Liver (tissue), 3 donors: ENCODE measurements at regions not wholly inside any gene's neighbourhood (a gene's known extent, or its start where the extent isn't known, plus 50 kb on each side); places are given as distances from the start of the nearest gene placed in this dataset.

Experiments used
- CTCF ChIP-seq: fragments of 150-350 bp; IDR thresholded peaks from 2 replicates; pipeline ENCODE4 v1.5.1; 2017; ENCODE audit warnings: improper control_type of control experiment, low read depth, low read length; ENCODE audit not compliant: missing input control
- GABPA ChIP-seq, 2 donors: IDR thresholded peaks in 1 of 2; conservative IDR thresholded peaks in 1 of 2; 2 replicates each; pipeline ENCODE4 v1.6.1; 2016; ENCODE audit warnings: antibody characterized with exemption in 2 of 2, mild to moderate bottlenecking in 1 of 2, moderate library complexity in 1 of 2
- HNF4G ChIP-seq: IDR thresholded peaks from 2 replicates; pipeline ENCODE4 v1.6.1; 2016; ENCODE audit warnings: antibody characterized with exemption
- JUND ChIP-seq, 2 donors: IDR thresholded peaks; 2 replicates each; pipeline ENCODE4 v1.6.1; 2016; ENCODE audit warnings: antibody characterized with exemption in 2 of 2
- RAD21 ChIP-seq, 2 donors: IDR thresholded peaks; 2 replicates each; pipeline ENCODE4 v1.6.1; 2016; ENCODE audit warnings: antibody characterized with exemption in 2 of 2, mild to moderate bottlenecking in 2 of 2
- REST ChIP-seq: IDR thresholded peaks from 2 replicates; pipeline ENCODE4 v1.6.1; 2016; ENCODE audit warnings: antibody characterized with exemption, mild to moderate bottlenecking
- RXRA ChIP-seq, 2 donors: IDR thresholded peaks; 2 replicates each; pipeline ENCODE4 v1.6.1; 2017 to 2018; ENCODE audit warnings: antibody characterized with exemption in 2 of 2, mild to moderate bottlenecking in 1 of 2
- SP1 ChIP-seq: IDR thresholded peaks from 2 replicates; pipeline ENCODE4 v1.6.1; 2018; ENCODE audit warnings: antibody characterized with exemption, mild to moderate bottlenecking
- donor health status: healthy.
- donor health status: healthy.

- TF ChIP-seq CTCF (no peak), SP1 (no peak), REST (no peak), RXRA (IDR thresholded peaks at IDR 0.05) (no peak), JUND (IDR thresholded peaks at IDR 0.05) (no peak), HNF4G (no peak), GABPA (IDR thresholded peaks at IDR 0.05 in 1 of 2, conservative IDR thresholded peaks at IDR 0.05 in 1 of 2) (no peak), RAD21 (IDR thresholded peaks at IDR 0.05) (no peak)
Observed at GRCh38 chr5:34541067-34541466, 115.1 kb upstream of the RAI14 start.
